ENCODE measurements at regions not wholly inside any gene's neighbourhood (a gene's known extent, or its start where the extent isn't known, plus 50 kb on each side); places are given as distances from the start of the nearest gene placed in this dataset.

GRCh38 chr7:10237306-10237705 lies 736.4 kb upstream of the PHF14 start:
- no peak overlapping the region for H3K4me3 ChIP-seq (ENCODE audit: low read length)
- no peaks in the 10 kb centered on the region for H3K9me2 ChIP-seq (replicated peaks; ENCODE audit: insufficient read depth, low read length)
- H4K20me1 ChIP-seq (ENCODE audit: insufficient read depth, low read length) = no peaks in the 10 kb centered on the region
- no peaks in the 10 kb centered on the region for H3K27me3 ChIP-seq (replicated peaks; ENCODE audit: insufficient read depth, low read length)
- H3K27ac ChIP-seq (ENCODE audit: low read length) = no peak overlapping the region
- no peak overlapping the region for H3K4me2 ChIP-seq (ENCODE audit: low read depth, low read length)
- no peaks in the 10 kb centered on the region for H3K36me3 ChIP-seq (replicated peaks; ENCODE audit: insufficient read depth, low read length)
- H3K79me2 ChIP-seq (ENCODE audit: low read length) = no peaks in the 10 kb centered on the region
- TF ChIP-seq EZH2phosphoT487 (IDR thresholded peaks at IDR 0.05; ENCODE audit: low read length) = no peak
- TF ChIP-seq, protein P1, sequence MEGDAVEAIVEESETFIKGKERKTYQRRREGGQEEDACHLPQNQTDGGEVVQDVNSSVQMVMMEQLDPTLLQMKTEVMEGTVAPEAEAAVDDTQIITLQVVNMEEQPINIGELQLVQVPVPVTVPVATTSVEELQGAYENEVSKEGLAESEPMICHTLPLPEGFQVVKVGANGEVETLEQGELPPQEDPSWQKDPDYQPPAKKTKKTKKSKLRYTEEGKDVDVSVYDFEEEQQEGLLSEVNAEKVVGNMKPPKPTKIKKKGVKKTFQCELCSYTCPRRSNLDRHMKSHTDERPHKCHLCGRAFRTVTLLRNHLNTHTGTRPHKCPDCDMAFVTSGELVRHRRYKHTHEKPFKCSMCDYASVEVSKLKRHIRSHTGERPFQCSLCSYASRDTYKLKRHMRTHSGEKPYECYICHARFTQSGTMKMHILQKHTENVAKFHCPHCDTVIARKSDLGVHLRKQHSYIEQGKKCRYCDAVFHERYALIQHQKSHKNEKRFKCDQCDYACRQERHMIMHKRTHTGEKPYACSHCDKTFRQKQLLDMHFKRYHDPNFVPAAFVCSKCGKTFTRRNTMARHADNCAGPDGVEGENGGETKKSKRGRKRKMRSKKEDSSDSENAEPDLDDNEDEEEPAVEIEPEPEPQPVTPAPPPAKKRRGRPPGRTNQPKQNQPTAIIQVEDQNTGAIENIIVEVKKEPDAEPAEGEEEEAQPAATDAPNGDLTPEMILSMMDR (IDR thresholded peaks at IDR 0.05; ENCODE audit: low read length) = no peak
- no peak for TF ChIP-seq EZH2 (optimal IDR thresholded peaks at IDR 0.05; ENCODE audit: low read depth, low read length)
- no peak for DNase-seq
- H2AFZ ChIP-seq (ENCODE audit: low read length) = no peak overlapping the region
- H3K9ac ChIP-seq (ENCODE audit: low read length) = no peak overlapping the region
- no peaks in the 10 kb centered on the region for H3F3A ChIP-seq (ENCODE audit: insufficient read depth, low read length)
- no peaks in the 10 kb centered on the region for H3K4me1 ChIP-seq (ENCODE audit: low read length)
- H3K9me3 ChIP-seq (replicated peaks; ENCODE audit: insufficient read depth, low read length) = no peaks in the 10 kb centered on the region

GRCh38 chr7:10238641-10239040 lies 735.0 kb upstream of the PHF14 start:
- Histone ChIP-seq H3K4me3 (ENCODE audit: low read length) (no peak overlapping the region), H2AFZ (ENCODE audit: low read length) (no peak overlapping the region), H3F3A (ENCODE audit: insufficient read depth, low read length) (no peaks in the 10 kb centered on the region), H3K36me3 (replicated peaks; ENCODE audit: insufficient read depth, low read length) (no peaks in the 10 kb centered on the region), H3K4me2 (ENCODE audit: low read depth, low read length) (no peak overlapping the region), H3K9ac (ENCODE audit: low read length) (no peak overlapping the region), H3K9me2 (replicated peaks; ENCODE audit: insufficient read depth, low read length) (no peaks in the 10 kb centered on the region), H3K9me3 (replicated peaks; ENCODE audit: insufficient read depth, low read length) (no peaks in the 10 kb centered on the region), H4K20me1 (ENCODE audit: insufficient read depth, low read length) (no peaks in the 10 kb centered on the region), H3K79me2 (ENCODE audit: low read length) (no peaks in the 10 kb centered on the region), H3K27me3 (replicated peaks; ENCODE audit: insufficient read depth, low read length) (no peaks in the 10 kb centered on the region), H3K4me1 (ENCODE audit: low read length) (no peaks in the 10 kb centered on the region), H3K27ac (ENCODE audit: low read length) (no peak overlapping the region)
- DNase-seq = no peak
- no peak for TF ChIP-seq EZH2phosphoT487 (IDR thresholded peaks at IDR 0.05; ENCODE audit: low read length)
- no peak for TF ChIP-seq EZH2 (optimal IDR thresholded peaks at IDR 0.05; ENCODE audit: low read depth, low read length)
- TF ChIP-seq, protein P1 (IDR thresholded peaks at IDR 0.05; ENCODE audit: low read length) = no peak

- Histone ChIP-seq H2AFZ (ENCODE audit: low read length) (no peak overlapping the region), H4K20me1 (ENCODE audit: insufficient read depth, low read length) (no peaks in the 10 kb centered on the region), H3K9me3 (replicated peaks; ENCODE audit: insufficient read depth, low read length) (no peaks in the 10 kb centered on the region), H3K9me2 (replicated peaks; ENCODE audit: insufficient read depth, low read length) (no peaks in the 10 kb centered on the region), H3K4me3 (ENCODE audit: low read length) (no peak overlapping the region), H3K36me3 (replicated peaks; ENCODE audit: insufficient read depth, low read length) (no peaks in the 10 kb centered on the region), H3K4me1 (ENCODE audit: low read length) (no peaks in the 10 kb centered on the region), H3F3A (ENCODE audit: insufficient read depth, low read length) (no peaks in the 10 kb centered on the region), H3K9ac (ENCODE audit: low read length) (no peak overlapping the region), H3K27ac (ENCODE audit: low read length) (no peak overlapping the region), H3K27me3 (replicated peaks; ENCODE audit: insufficient read depth, low read length) (no peaks in the 10 kb centered on the region), H3K4me2 (ENCODE audit: low read depth, low read length) (no peak overlapping the region), H3K79me2 (ENCODE audit: low read length) (no peaks in the 10 kb centered on the region)
- TF ChIP-seq EZH2phosphoT487 (IDR thresholded peaks at IDR 0.05; ENCODE audit: low read length) (no peak), EZH2 (optimal IDR thresholded peaks at IDR 0.05; ENCODE audit: low read depth, low read length) (no peak)
- TF ChIP-seq, protein P1 (IDR thresholded peaks at IDR 0.05; ENCODE audit: low read length) = no peak
- no peak for DNase-seq
Measured at GRCh38 chr7:10239695-10240345, 733.9 kb upstream of the PHF14 start.

Data from MM.1S (cell line).